ENCODE measurements at regions not wholly inside any gene's neighbourhood (a gene's known extent, or its start where the extent isn't known, plus 50 kb on each side); places are given as distances from the start of the nearest gene placed in this dataset.
A peak's percentile ranks its signal among the peaks of the same experiment; 100 is the strongest.
"Not testable (repeated sequence)": the region's sequence is repeated elsewhere in the genome, so short reads cannot be mapped to it uniquely, and the experiment has no call there.

- TF ChIP-seq EZH2 (IDR thresholded peaks at IDR 0.05; ENCODE audit: borderline replicate concordance, low read depth, low read length, severe bottlenecking) (no peak), CTCF (IDR thresholded peaks at IDR 0.05; ENCODE audit: borderline replicate concordance, extremely low read depth, low read length, poor library complexity, severe bottlenecking) (no peak)
Measured at GRCh38 chr3:6060251-6060650, 800.7 kb upstream of the GRM7 start.

GRCh38 chr3:6062261-6063187 lies 798.4 kb upstream of the GRM7 start:
- TF ChIP-seq CTCF (IDR thresholded peaks at IDR 0.05; ENCODE audit: borderline replicate concordance, extremely low read depth, low read length, poor library complexity, severe bottlenecking) (no peak), EZH2 (IDR thresholded peaks at IDR 0.05; ENCODE audit: borderline replicate concordance, low read depth, low read length, severe bottlenecking) (no peak)
- H3K27me3 ChIP-seq (ENCODE audit: insufficient read depth, low read length, poor library complexity): no peaks in the 10 kb centered on the region
- no peaks in the 10 kb centered on the region for H4K20me1 ChIP-seq (ENCODE audit: insufficient read depth, low read length)
- no peaks in the 10 kb centered on the region for H3K36me3 ChIP-seq (ENCODE audit: insufficient read depth, low read length)
- DNase-seq (peak; percentile 19), ATAC-seq (ENCODE audit: insufficient read depth, low read depth) (peak; percentile 55; the same call in 2 of the 3 replicates)
- H3K9me3 ChIP-seq (ENCODE audit: insufficient read depth, low read length, severe bottlenecking): no peaks in the 10 kb centered on the region
- H3K4me1 ChIP-seq (ENCODE audit: insufficient read depth, low read length): no peaks in the 10 kb centered on the region
- H3K9ac ChIP-seq (ENCODE audit: low read depth, low read length): no peak overlapping the region
- H3K79me2 ChIP-seq (ENCODE audit: insufficient read depth, low read length): no peaks in the 10 kb centered on the region
- no peak overlapping the region for H2AFZ ChIP-seq (ENCODE audit: low read depth, low read length)
- no peak overlapping the region for H3K4me2 ChIP-seq (ENCODE audit: insufficient read depth, low read length)
- H3K27ac ChIP-seq (ENCODE audit: low read length): no peak overlapping the region
- no peak overlapping the region for H3K4me3 ChIP-seq (ENCODE audit: low read depth in 1 of 2, low read length in 2 of 2)

More at GRCh38 chr3:6060251-6060650, 800.7 kb upstream of the GRM7 start:
- Histone ChIP-seq H3K4me2 (ENCODE audit: insufficient read depth, low read length) (no peak overlapping the region), H3K79me2 (ENCODE audit: insufficient read depth, low read length) (no peaks in the 10 kb centered on the region), H3K9ac (ENCODE audit: low read depth, low read length) (no peak overlapping the region), H3K27ac (ENCODE audit: low read length) (no peak overlapping the region), H2AFZ (ENCODE audit: low read depth, low read length) (no peak overlapping the region), H3K4me3 (ENCODE audit: low read depth in 1 of 2, low read length in 2 of 2) (no peak overlapping the region), H3K27me3 (ENCODE audit: insufficient read depth, low read length, poor library complexity) (peaks cover 2% of the 10 kb centered on the region), H3K4me1 (ENCODE audit: insufficient read depth, low read length) (no peaks in the 10 kb centered on the region), H4K20me1 (ENCODE audit: insufficient read depth, low read length) (no peaks in the 10 kb centered on the region), H3K9me3 (ENCODE audit: insufficient read depth, low read length, severe bottlenecking) (no peaks in the 10 kb centered on the region), H3K36me3 (ENCODE audit: insufficient read depth, low read length) (no peaks in the 10 kb centered on the region)
- no peak for DNase-seq
- no peak for ATAC-seq (ENCODE audit: insufficient read depth, low read depth)

GRCh38 chr3:6066397-6066796 lies 794.5 kb upstream of the GRM7 start:
- Histone ChIP-seq H3K9ac (ENCODE audit: low read depth, low read length) (no peak overlapping the region), H3K4me3 (ENCODE audit: low read depth in 1 of 2, low read length in 2 of 2) (no peak overlapping the region), H3K27me3 (ENCODE audit: insufficient read depth, low read length, poor library complexity) (no peaks in the 10 kb centered on the region), H3K36me3 (ENCODE audit: insufficient read depth, low read length) (no peaks in the 10 kb centered on the region), H3K79me2 (ENCODE audit: insufficient read depth, low read length) (no peaks in the 10 kb centered on the region), H3K4me2 (ENCODE audit: insufficient read depth, low read length) (no peak overlapping the region), H3K9me3 (ENCODE audit: insufficient read depth, low read length, severe bottlenecking) (no peaks in the 10 kb centered on the region), H3K27ac (ENCODE audit: low read length) (no peak overlapping the region), H4K20me1 (ENCODE audit: insufficient read depth, low read length) (no peaks in the 10 kb centered on the region), H3K4me1 (ENCODE audit: insufficient read depth, low read length) (no peaks in the 10 kb centered on the region), H2AFZ (ENCODE audit: low read depth, low read length) (no peak overlapping the region)
- ATAC-seq (ENCODE audit: insufficient read depth, low read depth) (no peak), DNase-seq (no peak)
- TF ChIP-seq CTCF (IDR thresholded peaks at IDR 0.05; ENCODE audit: borderline replicate concordance, extremely low read depth, low read length, poor library complexity, severe bottlenecking): no peak
- TF ChIP-seq EZH2 (IDR thresholded peaks at IDR 0.05; ENCODE audit: borderline replicate concordance, low read depth, low read length, severe bottlenecking): no peak

GRCh38 chr3:6066868-6067578 lies 793.9 kb upstream of the GRM7 start:
- not testable (repeated sequence) for H4K20me1 ChIP-seq (ENCODE audit: insufficient read depth, low read length); H3K4me2 ChIP-seq (ENCODE audit: insufficient read depth, low read length); H3K4me3 ChIP-seq (ENCODE audit: low read depth in 1 of 2, low read length in 2 of 2); H3K27me3 ChIP-seq (ENCODE audit: insufficient read depth, low read length, poor library complexity); H3K9ac ChIP-seq (ENCODE audit: low read depth, low read length); H3K9me3 ChIP-seq (ENCODE audit: insufficient read depth, low read length, severe bottlenecking); DNase-seq; H2AFZ ChIP-seq (ENCODE audit: low read depth, low read length); ATAC-seq (ENCODE audit: insufficient read depth, low read depth); H3K79me2 ChIP-seq (ENCODE audit: insufficient read depth, low read length); H3K36me3 ChIP-seq (ENCODE audit: insufficient read depth, low read length); H3K27ac ChIP-seq (ENCODE audit: low read length); H3K4me1 ChIP-seq (ENCODE audit: insufficient read depth, low read length)

All from DND-41 (cell line).